Fibroblast of upper back skin (primary cell): ENCODE measurements at regions not wholly inside any gene's neighbourhood (a gene's known extent, or its start where the extent isn't known, plus 50 kb on each side); places are given as distances from the start of the nearest gene placed in this dataset.

ENCODE experiments used
- DNase-seq: peaks from one replicate; pipeline ENCODE4 v3.0.0-alpha.2; 2013

- DNase-seq, result no peak
These were observed 141.9 kb upstream of the THBS1 start for GRCh38 chr15:39438799-39439592.

- DNase-seq, result no peak
These were observed 138.0 kb upstream of the THBS1 start for GRCh38 chr15:39442898-39443297.

DNA sequence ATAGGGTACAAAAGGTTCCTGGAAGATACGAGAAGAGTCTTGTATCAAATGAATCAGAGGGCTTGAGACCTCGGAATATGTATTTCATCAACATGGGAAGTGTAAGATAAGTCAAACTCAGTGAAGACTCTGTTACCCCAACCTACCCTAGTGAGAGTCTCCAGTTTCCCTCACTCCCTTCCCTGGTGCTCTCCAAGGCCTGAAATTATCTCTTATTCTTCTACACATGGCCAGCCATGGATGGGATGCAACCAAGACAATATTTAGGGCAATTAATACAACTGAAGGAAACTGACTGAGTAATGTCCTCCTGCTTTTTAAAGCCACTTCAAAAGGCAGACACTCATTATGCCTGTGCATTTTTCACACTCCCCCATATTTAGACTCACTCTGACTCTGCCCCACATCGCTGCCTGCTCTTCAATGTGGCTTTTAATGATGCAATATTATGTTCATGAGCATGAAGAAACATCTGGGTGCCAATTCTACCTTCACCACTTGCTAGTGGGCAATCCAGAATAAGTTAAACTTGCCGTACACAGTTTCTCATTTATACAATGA, 137.1 kb upstream of the THBS1 start:
- DNase-seq, result no peak

- DNase-seq, result no peak
These were observed 136.0 kb upstream of the THBS1 start for GRCh38 chr15:39444735-39445470.

GRCh38 chr15:39445931-39446330, 134.9 kb upstream of the THBS1 start:
- no peak for DNase-seq

DNA sequence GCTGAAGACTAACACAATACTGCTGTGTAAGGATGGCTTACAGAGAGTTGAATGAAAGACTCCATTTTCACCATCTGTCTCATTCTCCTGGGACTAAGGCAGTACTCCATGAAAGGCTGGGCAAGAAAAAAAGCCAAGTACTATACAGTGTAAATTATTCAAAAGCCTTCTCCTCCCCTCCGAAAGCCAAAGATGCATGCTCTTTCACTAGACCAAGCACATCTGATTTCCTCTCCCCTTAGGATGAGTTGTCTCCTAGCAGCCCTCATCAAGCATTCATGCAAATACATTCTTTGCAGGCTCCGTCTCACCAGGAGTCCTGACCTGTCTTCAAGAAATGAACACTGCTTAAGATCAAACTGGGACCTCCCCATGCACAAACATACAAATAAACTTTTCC, 133.5 kb upstream of the THBS1 start:
- DNase-seq, result no peak

DNA sequence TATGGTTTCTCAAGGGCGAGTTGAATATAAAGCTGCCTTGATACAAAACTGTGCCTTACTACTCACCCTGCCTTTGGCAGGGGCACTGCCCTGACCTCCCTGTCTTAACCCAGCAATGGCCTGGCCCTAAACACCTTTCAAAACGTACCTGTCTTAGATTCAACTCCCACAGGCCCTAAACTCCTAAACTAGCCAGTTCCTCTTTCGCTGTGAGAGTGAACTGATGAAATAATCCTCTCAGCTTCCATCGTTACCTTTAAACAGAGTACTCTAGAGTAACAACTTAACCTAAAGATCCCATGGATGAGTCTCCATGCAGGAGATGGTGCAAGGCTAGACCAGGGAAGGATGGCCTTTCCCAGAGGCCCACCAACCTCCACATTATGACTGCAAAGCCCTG, 133.0 kb upstream of the THBS1 start:
- DNase-seq, result no peak

DNA sequence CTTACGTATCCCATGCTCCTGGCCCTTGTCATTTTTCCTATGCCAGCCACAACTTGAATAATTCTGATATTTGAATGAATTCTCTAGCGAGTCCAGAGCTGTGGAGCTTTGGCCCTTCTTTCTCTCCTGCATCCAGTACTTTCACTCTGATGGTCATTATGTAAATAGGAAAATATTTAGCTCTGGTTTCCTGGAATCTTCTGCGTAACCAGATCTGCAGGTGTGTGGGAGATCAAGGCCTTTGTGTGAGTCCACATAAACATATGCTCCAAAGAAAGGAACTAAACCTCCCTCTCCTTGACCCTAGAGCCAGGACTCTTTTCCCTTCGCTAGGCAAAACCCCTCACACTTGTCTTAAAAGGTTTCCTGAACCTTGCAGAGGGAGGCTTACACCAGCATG, 132.5 kb upstream of the THBS1 start:
- DNase-seq, result no peak

DNA sequence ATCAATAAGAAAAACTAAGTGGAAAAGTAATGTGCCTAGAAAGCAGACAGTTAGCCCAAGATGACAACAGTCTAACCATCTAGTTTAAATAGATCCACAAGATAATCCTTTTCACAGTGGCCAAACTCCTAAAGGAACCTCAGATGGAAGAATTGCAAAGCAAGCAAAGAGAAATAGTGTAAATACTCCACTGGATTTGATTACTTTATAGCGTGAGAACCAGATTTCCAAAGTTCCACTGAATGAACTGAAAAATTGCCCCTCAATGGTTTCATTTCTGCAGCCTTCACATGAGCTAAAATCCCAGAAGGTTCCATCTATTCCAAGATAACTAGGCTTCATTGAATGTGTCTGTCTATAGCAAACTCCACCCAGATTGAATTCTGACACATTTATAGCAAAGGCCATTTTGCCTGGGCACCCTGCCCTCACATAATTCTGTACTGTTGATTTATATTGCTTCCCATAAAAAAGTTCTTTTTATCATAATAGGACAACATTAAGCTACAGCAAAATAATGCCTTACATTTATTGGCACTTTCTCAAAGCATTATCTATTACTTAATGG, 129.7 kb upstream of the THBS1 start:
- DNase-seq, result no peak

- no peak for DNase-seq
These were observed 129.0 kb upstream of the THBS1 start for GRCh38 chr15:39451871-39452270.

DNA sequence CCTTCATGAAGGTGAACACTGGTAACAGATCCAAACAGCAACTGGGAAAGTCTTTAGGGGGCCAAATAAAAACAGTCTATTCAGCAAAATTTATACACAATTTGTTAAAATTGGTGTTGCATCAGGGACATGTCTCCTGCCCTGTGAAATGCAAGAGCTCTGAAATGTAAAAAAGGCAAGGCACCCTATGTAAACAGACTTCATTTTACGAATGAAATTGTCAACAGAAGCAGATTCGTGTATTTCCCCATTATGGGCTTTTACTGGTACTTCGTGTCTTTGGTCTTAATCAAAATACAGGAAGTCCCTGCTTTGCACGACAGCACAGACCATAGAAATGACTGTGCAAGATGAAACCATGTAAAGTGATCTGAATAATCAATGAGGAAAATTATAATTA, 127.3 kb upstream of the THBS1 start:
- no peak for DNase-seq

DNA sequence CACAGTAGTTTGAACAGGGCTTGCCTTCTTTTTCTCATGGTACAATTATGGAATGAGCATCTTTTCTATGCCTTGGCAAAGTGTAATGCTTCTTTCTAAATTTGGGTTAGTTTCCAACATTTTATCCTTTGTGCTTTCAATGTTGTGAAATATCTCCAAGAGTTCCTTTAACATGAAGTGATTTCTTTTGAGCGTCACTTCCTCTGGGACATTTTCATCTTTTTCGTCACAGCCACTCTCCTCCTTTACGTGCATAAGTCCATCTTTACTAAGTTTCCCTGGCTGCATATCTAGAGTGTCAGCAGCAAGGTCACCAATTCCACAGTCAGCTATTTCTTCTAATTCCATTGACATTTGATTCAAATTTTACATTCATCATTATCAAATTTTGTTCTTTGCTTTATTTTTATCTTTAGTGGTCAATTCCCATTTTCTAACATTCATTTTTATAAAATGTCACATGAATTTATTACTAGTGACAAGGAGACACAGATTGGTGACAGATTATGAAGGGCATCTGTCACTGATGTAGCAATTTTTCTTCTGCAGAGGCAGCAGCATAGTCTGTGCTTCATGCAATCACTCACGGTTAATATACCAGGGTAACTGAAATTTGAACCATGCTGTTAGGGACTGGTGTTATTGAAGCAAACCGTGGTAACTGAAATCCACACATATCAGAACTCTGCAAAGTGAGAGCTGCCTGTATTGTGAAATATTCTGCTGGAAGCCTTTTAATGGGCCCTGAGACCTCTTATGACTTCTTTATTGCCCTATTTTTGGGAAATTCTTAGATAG, 126.5 kb upstream of the THBS1 start:
- no peak for DNase-seq

GRCh38 chr15:39455471-39455991, 125.3 kb upstream of the THBS1 start:
- DNase-seq, result peak; percentile 94

GRCh38 chr15:39456159-39456558, 124.7 kb upstream of the THBS1 start:
- DNase-seq, result no peak

- DNase-seq, result no peak
These were observed 124.1 kb upstream of the THBS1 start for GRCh38 chr15:39456582-39457330.

- DNase-seq, result no peak
These were observed 122.7 kb upstream of the THBS1 start for GRCh38 chr15:39458131-39458530.

- no peak for DNase-seq
These were observed 121.3 kb upstream of the THBS1 start for GRCh38 chr15:39459548-39459947.

GRCh38 chr15:39460748-39461147, 120.1 kb upstream of the THBS1 start:
- DNase-seq, result no peak

- DNase-seq, result no peak
These were observed 119.2 kb upstream of the THBS1 start for GRCh38 chr15:39461536-39462130.

- peak; percentile 94 for DNase-seq
These were observed 118.2 kb upstream of the THBS1 start for GRCh38 chr15:39462691-39463090.
